Epithelial cell of esophagus (primary cell): ENCODE measurements at regions not wholly inside any gene's neighbourhood (a gene's known extent, or its start where the extent isn't known, plus 50 kb on each side); places are given as distances from the start of the nearest gene placed in this dataset.

Experiments
- DNase-seq: peaks from one replicate; pipeline ENCODE4 v3.0.0; 2010; ENCODE audit warnings: low read depth
- H3K4me3 ChIP-seq: 2 replicates; pipeline ENCODE4 v1.5.1; 2011; ENCODE audit warnings: mild to moderate bottlenecking, low read length, control low read depth
- CTCF ChIP-seq: IDR thresholded peaks from 2 replicates; pipeline ENCODE4 v1.5.1; 2011; ENCODE audit warnings: low read depth, mild to moderate bottlenecking, low read length, control low read depth, inconsistent platforms; ENCODE audit not compliant: insufficient read depth; ENCODE audit errors: missing control alignments

DNA sequence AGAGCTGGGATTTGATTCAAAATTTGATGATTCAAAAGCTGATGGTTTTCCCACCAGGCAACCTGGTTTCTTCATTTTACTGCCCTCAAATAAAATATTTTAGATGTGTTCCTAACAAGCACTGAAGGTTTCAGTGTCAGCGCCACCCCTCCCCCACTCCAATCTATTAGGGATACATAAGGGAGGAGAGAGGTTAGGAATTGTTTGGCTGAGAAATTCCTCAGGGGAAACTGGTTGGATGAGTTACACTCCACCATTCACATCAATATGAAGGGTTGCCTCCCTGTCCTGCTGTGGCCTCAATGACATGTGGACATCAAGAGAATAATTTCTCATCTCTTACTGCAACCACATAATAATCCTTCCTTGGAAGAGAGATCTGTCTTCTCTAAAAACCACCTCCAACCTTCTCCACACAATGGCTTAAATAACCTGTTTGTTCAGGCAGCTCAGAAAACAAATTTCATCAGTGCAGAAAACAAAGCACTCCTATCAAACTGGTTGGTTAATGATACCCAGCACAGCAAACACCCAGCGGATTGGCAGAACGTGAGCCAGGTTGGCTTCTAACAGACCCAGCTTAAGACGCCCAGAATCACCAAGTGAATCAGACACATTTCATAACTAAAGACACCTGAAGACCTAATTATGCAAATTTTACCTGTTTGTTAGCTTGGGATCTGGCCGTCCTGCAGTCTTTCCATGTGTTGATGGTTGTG lies 136.0 kb upstream of the SGK1 start:
- TF ChIP-seq CTCF: no peak
- H3K4me3 ChIP-seq: no peak overlapping the region
- peak; percentile 72 for DNase-seq

- H3K4me3 ChIP-seq: no peak overlapping the region
- TF ChIP-seq CTCF: no peak
- peak; percentile 50 for DNase-seq
Measured at GRCh38 chr6:134452906-134453305, 135.0 kb upstream of the SGK1 start.

GRCh38 chr6:134451529-134451928 lies 133.6 kb upstream of the SGK1 start:
- no peak for TF ChIP-seq CTCF
- DNase-seq: no peak
- no peak overlapping the region for H3K4me3 ChIP-seq

DNA sequence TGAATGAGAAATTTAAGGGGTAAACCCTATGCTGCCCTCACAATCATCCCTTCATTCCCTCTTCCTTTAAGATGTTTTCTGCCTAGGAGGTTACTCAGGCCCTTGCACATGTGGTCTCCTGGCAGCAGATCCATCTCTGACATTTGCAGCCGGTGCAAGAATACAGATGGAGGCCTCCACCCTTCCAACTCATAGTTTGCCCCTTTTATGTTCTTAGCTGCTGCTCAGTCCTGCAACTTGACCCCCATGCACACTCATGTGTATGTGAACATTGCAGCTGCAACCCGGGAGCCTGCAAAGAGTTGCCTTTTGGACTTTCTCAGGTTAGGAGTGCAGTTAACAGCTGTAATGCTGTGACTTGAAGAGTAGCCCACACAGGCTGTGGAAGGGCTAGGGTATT lies 131.9 kb upstream of the SGK1 start:
- no peak overlapping the region for H3K4me3 ChIP-seq
- TF ChIP-seq CTCF: no peak
- no peak for DNase-seq

DNA sequence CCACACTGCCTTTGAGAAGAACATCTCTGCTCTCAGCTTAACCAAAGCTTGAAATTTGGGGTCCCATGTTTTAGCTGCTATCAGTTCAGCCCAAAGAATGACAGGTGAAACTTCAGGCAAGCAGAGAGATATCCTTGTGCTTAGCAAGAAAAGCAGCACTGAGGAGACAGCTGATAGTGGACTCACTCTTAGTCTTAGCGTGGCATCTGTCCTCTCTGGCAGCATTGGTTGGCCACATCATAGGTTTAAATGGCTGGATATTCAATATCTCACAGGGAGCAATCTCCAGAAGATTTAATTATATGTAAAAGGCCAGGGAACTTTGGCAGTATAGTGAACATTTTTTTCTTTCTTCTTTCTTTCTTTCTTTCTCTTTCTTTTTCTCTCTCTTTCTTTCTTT lies 131.1 kb upstream of the SGK1 start:
- TF ChIP-seq CTCF: no peak
- DNase-seq: no peak
- H3K4me3 ChIP-seq: no peak overlapping the region

DNA sequence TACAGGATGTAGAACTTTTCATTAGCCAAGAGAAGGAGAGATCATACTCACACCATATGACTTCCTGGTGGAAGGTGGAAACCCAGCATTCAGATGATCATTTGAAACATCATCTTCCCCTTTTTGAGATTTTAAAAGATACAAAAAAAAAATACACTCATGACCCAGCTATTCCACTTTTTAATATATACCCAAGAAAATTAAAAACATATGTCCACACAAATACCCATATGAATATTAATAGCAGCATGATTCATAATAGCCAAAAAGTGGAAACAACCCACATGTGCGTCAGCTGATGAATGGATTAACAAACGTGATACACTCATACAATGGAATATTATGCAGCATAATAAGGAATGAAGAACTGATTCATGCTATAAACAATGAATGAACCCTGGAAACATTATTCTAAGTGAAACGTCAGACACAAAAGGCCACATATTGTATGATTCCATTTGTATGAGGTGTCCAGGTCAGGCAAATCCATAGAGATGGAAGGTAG lies 130.0 kb upstream of the SGK1 start:
- DNase-seq: peak; percentile 91
- no peak for TF ChIP-seq CTCF
- no peak overlapping the region for H3K4me3 ChIP-seq

DNA sequence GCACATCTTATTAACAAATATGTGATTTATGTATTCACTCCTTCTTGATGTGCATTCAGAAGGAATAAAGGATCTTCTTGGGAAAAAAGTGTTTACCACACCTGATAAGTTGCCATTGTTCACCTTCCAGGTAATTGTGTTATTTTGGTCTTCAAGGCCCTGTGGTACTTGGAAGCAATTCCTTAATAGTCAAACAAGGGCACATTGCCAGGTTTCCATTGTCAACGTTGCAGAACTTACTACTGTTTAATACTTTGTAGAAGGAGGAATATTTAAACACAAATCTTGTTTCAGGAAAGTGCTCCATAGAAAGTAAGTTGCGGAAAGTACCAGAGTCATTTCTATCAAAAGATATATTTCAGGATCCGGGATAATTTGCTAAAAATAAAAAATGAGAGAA lies 129.5 kb upstream of the SGK1 start:
- DNase-seq: peak; percentile 37
- no peak for TF ChIP-seq CTCF

More for the DNA sequence above, 129.5 kb upstream of the SGK1 start:
- H3K4me3 ChIP-seq: no peak overlapping the region
